DOHH2 (cell line): ENCODE measurements at regions not wholly inside any gene's neighbourhood (a gene's known extent, or its start where the extent isn't known, plus 50 kb on each side); places are given as distances from the start of the nearest gene placed in this dataset.
A peak's percentile ranks its signal among the peaks of the same experiment; 100 is the strongest.

Experiments used
- H3F3A ChIP-seq: fragments of 200-600 bp; sonication (generic), shearing (Covaris generic); 2 replicates; pipeline ENCODE4 v1.6.0; 2016; ENCODE audit warnings: antibody characterized with exemption, mild to moderate bottlenecking; ENCODE audit not compliant: control insufficient read depth, insufficient read depth
- H3K27ac ChIP-seq: fragments of 200-600 bp; sonication (generic); 2 replicates; pipeline ENCODE4 v1.5.1; 2014; ENCODE audit warnings: low read depth, mild to moderate bottlenecking, low read length, moderate library complexity
- H3K27me3 ChIP-seq: fragments of 200-600 bp; sonication (generic); 2 replicates; pipeline ENCODE4 v1.6.1; 2014; ENCODE audit warnings: mild to moderate bottlenecking, low read length, mixed read lengths; ENCODE audit not compliant: control insufficient read depth
- H3K36me3 ChIP-seq: fragments of 200-600 bp; sonication (generic); 2 replicates; pipeline ENCODE4 v1.6.1; 2014; ENCODE audit warnings: mild to moderate bottlenecking, low read length, moderate library complexity, mixed read lengths; ENCODE audit not compliant: control insufficient read depth
- H3K4me1 ChIP-seq: fragments of 200-600 bp; sonication (generic); 2 replicates; pipeline ENCODE4 v1.6.1; 2014; ENCODE audit warnings: mild to moderate bottlenecking, low read length, mixed read lengths; ENCODE audit not compliant: control insufficient read depth
- H3K4me2 ChIP-seq: fragments of 200-600 bp; sonication (generic); 2 replicates; pipeline ENCODE4 v1.6.0; 2014; ENCODE audit warnings: mild to moderate bottlenecking, low read length, moderate library complexity
- H3K4me3 ChIP-seq: fragments of 200-600 bp; sonication (generic); 2 replicates; pipeline ENCODE4 v1.5.1; 2014; ENCODE audit warnings: mild to moderate bottlenecking, low read length, mixed read lengths
- H3K79me2 ChIP-seq: fragments of 200-600 bp; sonication (generic); 2 replicates; pipeline ENCODE4 v1.6.1; 2014; ENCODE audit warnings: mild to moderate bottlenecking, low read length, mixed read lengths; ENCODE audit not compliant: control insufficient read depth
- H3K9me2 ChIP-seq: fragments of 200-600 bp; sonication (generic); replicated peaks from 2 replicates; pipeline ENCODE4 v1.6.1; 2014; ENCODE audit warnings: mild to moderate bottlenecking, low read length, mixed read lengths; ENCODE audit not compliant: control insufficient read depth
- H3K9me3 ChIP-seq: fragments of 200-600 bp; sonication (generic); 2 replicates; pipeline ENCODE4 v1.6.1; 2014; ENCODE audit warnings: antibody characterized with exemption, low read length, mixed read lengths; ENCODE audit not compliant: control insufficient read depth, insufficient read depth
- H4K20me1 ChIP-seq: fragments of 200-600 bp; sonication (generic); 2 replicates; pipeline ENCODE4 v1.6.0; 2014; ENCODE audit warnings: low read depth, mild to moderate bottlenecking, antibody characterized with exemption, low read length, moderate library complexity; ENCODE audit not compliant: control insufficient read depth, insufficient read depth
- EZH2phosphoT487 ChIP-seq: fragments of 200-600 bp; sonication (generic); IDR thresholded peaks from 2 replicates; pipeline ENCODE4 v1.6.1; 2017; ENCODE audit warnings: borderline replicate concordance, mild to moderate bottlenecking, antibody characterized with exemption, low read length, moderate library complexity, mixed read lengths
- TF ChIP-seq, protein P1 (sequence below): fragments of 200-600 bp; sonication (generic); IDR thresholded peaks from one replicate; pipeline ENCODE4 v1.5.1; 2014; ENCODE audit warnings: antibody characterized with exemption, mild to moderate bottlenecking, low read depth, low read length; ENCODE audit not compliant: poor library complexity, severe bottlenecking

DNA sequence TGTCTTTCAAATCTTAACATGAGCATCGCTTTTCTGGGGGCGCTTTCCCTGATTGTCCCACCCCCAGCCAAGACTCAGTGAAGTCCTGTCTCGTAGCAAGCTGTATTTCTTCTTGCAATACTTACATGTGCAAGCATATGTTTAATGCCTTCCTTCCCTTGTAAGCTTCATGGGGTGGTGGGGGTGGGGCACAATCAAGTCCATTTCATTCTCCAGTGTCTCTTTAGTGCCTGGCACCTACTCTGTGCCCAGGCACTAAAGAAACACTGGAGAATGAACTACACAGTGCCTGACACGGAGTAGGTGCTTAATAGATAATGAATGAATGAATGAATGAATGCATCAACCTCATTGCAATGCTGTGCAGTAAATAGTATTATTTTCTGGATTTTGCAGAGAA, 143.1 kb downstream of the PLPP3 start:
- no peak overlapping the region for H3K4me3 ChIP-seq
- H3K4me2 ChIP-seq, result no peak overlapping the region
- H4K20me1 ChIP-seq, result no peaks in the 10 kb centered on the region
- H3K27me3 ChIP-seq, result no peaks in the 10 kb centered on the region
- H3F3A ChIP-seq, result no peaks in the 10 kb centered on the region
- no peaks in the 10 kb centered on the region for H3K9me3 ChIP-seq
- H3K9me2 ChIP-seq, result no peaks in the 10 kb centered on the region
- TF ChIP-seq EZH2phosphoT487, result no peak
- TF ChIP-seq, protein P1, sequence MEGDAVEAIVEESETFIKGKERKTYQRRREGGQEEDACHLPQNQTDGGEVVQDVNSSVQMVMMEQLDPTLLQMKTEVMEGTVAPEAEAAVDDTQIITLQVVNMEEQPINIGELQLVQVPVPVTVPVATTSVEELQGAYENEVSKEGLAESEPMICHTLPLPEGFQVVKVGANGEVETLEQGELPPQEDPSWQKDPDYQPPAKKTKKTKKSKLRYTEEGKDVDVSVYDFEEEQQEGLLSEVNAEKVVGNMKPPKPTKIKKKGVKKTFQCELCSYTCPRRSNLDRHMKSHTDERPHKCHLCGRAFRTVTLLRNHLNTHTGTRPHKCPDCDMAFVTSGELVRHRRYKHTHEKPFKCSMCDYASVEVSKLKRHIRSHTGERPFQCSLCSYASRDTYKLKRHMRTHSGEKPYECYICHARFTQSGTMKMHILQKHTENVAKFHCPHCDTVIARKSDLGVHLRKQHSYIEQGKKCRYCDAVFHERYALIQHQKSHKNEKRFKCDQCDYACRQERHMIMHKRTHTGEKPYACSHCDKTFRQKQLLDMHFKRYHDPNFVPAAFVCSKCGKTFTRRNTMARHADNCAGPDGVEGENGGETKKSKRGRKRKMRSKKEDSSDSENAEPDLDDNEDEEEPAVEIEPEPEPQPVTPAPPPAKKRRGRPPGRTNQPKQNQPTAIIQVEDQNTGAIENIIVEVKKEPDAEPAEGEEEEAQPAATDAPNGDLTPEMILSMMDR, result no peak
- H3K79me2 ChIP-seq, result no peaks in the 10 kb centered on the region
- peaks cover 31% of the 10 kb centered on the region for H3K4me1 ChIP-seq
- H3K36me3 ChIP-seq, result no peaks in the 10 kb centered on the region
- no peak overlapping the region for H3K27ac ChIP-seq

DNA sequence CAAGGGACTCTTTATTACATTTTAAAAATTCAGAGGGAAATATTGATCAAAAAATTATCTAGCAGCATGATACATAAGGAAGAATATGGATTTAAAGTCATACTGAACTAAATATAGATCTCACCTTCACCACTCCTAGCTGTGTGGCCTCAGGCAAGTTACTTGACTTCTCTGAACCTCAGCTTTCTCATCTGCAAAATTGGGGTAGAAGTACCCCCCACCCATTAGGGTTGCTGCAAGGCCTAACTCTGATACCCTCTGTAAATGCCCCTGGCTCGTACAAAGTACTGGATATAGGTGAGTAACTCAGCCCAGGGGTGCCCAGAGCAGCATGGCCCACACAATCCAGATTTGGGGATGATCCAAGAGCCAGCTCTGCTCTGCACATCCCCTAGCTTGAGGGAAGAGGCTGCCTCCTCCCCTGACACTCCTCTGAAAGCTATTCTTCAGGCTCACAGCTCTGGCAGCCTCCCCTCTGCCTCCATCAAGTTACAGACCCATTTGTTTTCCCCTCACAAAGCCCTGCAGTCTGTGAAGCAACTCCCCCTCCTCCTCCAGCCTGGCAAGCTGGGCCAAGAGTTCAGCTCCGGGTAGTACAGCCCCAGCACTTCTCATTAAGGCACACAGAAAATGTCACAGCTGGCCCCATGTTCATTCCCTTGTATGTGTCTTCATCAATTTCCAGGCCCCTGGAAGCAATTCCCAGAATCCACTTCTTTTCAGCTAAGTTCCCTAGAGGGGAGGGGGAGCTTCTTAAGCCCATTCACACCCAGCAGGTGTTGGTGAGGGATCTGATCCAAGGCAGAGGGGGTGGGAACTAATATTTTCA, 143.7 kb downstream of the PLPP3 start:
- no peaks in the 10 kb centered on the region for H3K79me2 ChIP-seq
- no peaks in the 10 kb centered on the region for H3K9me2 ChIP-seq
- no peaks in the 10 kb centered on the region for H3K9me3 ChIP-seq
- H4K20me1 ChIP-seq, result no peaks in the 10 kb centered on the region
- no peaks in the 10 kb centered on the region for H3K27me3 ChIP-seq
- H3K27ac ChIP-seq, result no peak overlapping the region
- H3K4me3 ChIP-seq, result no peak overlapping the region
- peaks cover 31% of the 10 kb centered on the region for H3K4me1 ChIP-seq
- H3K4me2 ChIP-seq, result no peak overlapping the region
- no peak for TF ChIP-seq EZH2phosphoT487
- TF ChIP-seq, protein P1, result no peak
- H3F3A ChIP-seq, result no peaks in the 10 kb centered on the region
- H3K36me3 ChIP-seq, result no peaks in the 10 kb centered on the region

DNA sequence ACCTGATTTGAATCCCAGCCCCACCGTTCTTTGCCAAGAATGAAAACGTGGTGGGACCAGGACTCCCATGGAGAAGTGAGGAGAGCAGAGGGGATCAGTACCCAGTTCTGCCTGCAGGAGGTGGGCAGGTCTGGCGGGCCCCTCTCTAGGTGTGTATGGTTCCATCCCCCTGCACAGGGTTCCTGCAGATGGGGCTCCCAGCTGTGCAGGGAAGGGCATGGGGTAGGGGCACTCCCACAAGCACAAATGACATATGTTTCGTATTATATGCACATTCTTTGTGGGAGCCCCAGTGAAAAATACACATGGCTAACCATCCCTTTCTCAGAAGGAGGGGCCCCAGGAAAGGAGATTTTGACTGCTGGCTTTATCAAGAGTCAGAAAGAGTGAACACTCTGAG, 144.6 kb downstream of the PLPP3 start:
- H3K9me2 ChIP-seq, result no peaks in the 10 kb centered on the region
- no peaks in the 10 kb centered on the region for H3F3A ChIP-seq
- no peaks in the 10 kb centered on the region for H3K27me3 ChIP-seq
- TF ChIP-seq, protein P1, result peak; percentile 22
- TF ChIP-seq EZH2phosphoT487, result no peak
- no peaks in the 10 kb centered on the region for H3K79me2 ChIP-seq
- no peak overlapping the region for H3K4me3 ChIP-seq
- H3K27ac ChIP-seq, result no peak overlapping the region
- peaks cover 31% of the 10 kb centered on the region for H3K4me1 ChIP-seq
- no peak overlapping the region for H3K4me2 ChIP-seq
- no peaks in the 10 kb centered on the region for H4K20me1 ChIP-seq
- H3K9me3 ChIP-seq, result no peaks in the 10 kb centered on the region
- H3K36me3 ChIP-seq, result no peaks in the 10 kb centered on the region
